Stomach (tissue), 8 donors: ENCODE measurements at regions not wholly inside any gene's neighbourhood (a gene's known extent, or its start where the extent isn't known, plus 50 kb on each side); places are given as distances from the start of the nearest gene placed in this dataset.

Experiments
- DNase-seq, 2 donors: peaks; one replicate each; pipeline versions ENCODE4 v3.0.0 to v3.0.0-alpha.2; 2013 to 2019
- H3K27ac ChIP-seq, 5 donors: fragments of 200-600 bp in 4 of 5; sonication (generic) in 4 of 5; one replicate each; pipeline ENCODE4 v1.5.1; 2013 to 2019; ENCODE audit warnings: mild to moderate bottlenecking in 1 of 5, moderate library complexity in 1 of 5
- H3K27me3 ChIP-seq, 3 donors: fragments of 200-600 bp; sonication (generic); one replicate each; pipeline ENCODE4 v1.5.1; 2017 to 2019; ENCODE audit warnings: mixed run types in 1 of 3
- H3K36me3 ChIP-seq, 4 donors: fragments of 200-600 bp; sonication (generic); 1 replicate in 3 of 4; 2 replicates in 1 of 4; pipeline ENCODE4 v1.5.1; 2016 to 2019
- H3K4me1 ChIP-seq, 4 donors: fragments of 200-600 bp; sonication (generic); one replicate each; pipeline ENCODE4 v1.5.1; 2016 to 2019
- H3K4me3 ChIP-seq, 4 donors: fragments of 200-600 bp; sonication (generic) in 3 of 4; one replicate each; pipeline ENCODE4 v1.5.1; 2016 to 2019; ENCODE audit warnings: mild to moderate bottlenecking in 1 of 4
- H3K9me3 ChIP-seq, 4 donors: fragments of 200-600 bp; sonication (generic); one replicate each; pipeline ENCODE4 v1.5.1; 2016 to 2019
- CTCF ChIP-seq, 7 experiments: fragments of 450-650 bp in 4 of 7; fragments of 200-600 bp in 3 of 7; sonication (generic) in 3 of 7; IDR thresholded peaks; one replicate each; pipeline ENCODE4 v1.5.1; 2016 to 2019; ENCODE audit warnings: antibody characterized with exemption in 7 of 7, control low read depth in 2 of 7, mild to moderate bottlenecking in 1 of 7
- EP300 ChIP-seq: sonication (generic); formaldehyde crosslinking; IDR thresholded peaks from one replicate; pipeline ENCODE4 v1.6.1; 2017; ENCODE audit warnings: antibody characterized with exemption
- POLR2A ChIP-seq, 4 donors: fragments of 450-650 bp; IDR thresholded peaks; one replicate each; pipeline ENCODE4 v1.6.1; 2016; ENCODE audit warnings: antibody characterized with exemption in 4 of 4, control low read depth in 2 of 4, mild to moderate bottlenecking in 1 of 4, moderate library complexity in 1 of 4
- POLR2AphosphoS5 ChIP-seq, 3 donors: sonication (generic); formaldehyde crosslinking; IDR thresholded peaks; one replicate each; pipeline ENCODE4 v1.6.1; 2016; ENCODE audit warnings: antibody characterized with exemption in 3 of 3
- WGBS, 5 donors: extraction: QIAGEN DNeasy Blood & Tissue Kit in 3 of 5; methylation state at CpG; one replicate each; pipeline versions ENCODE4 v1.1.5 to v1.1.7; 2013 to 2018; 5-methylcytosine and 5-hydroxymethylcytosine counted together
- intact Hi-C: fragments of 100-400 bp; cut with DNase I; formaldehyde crosslinking; loops from one replicate; pipeline ENCODE4 v1.15.1; 2023; ENCODE audit warnings: low total_unique reads
- donor health status: healthy with polysubstance abuse.
- donor health status: Bipolar disorder and iron deficiency.
- donor health status: healthy.

- no peaks in the 10 kb centered on the region for H3K4me1 ChIP-seq
- no peaks in the 10 kb centered on the region for H3K27me3 ChIP-seq
- no peak for DNase-seq
- H3K27ac ChIP-seq, result no peak overlapping the region
- intact Hi-C loops, result no loop called here
- H3K9me3 ChIP-seq, result peaks cover 4 to 24% (median 18%) of the 10 kb centered on the region in 4 donors
- WGBS, 5 donors, result 84 to 92% (median 87%) methylated on average over 8 to 9 of the region's 9 CpGs
- H3K36me3 ChIP-seq, result no peaks in the 10 kb centered on the region
- no peak overlapping the region for H3K4me3 ChIP-seq
- TF ChIP-seq POLR2AphosphoS5 (IDR thresholded peaks at IDR 0.05), result no peak
- no peak for TF ChIP-seq EP300
- no peak for TF ChIP-seq POLR2A (IDR thresholded peaks at IDR 0.05)
- TF ChIP-seq CTCF (IDR thresholded peaks at IDR 0.05), result no peak
Observed at GRCh38 chr2:10520154-10520553, 72.0 kb upstream of the ODC1 start.

GRCh38 chr2:10519394-10519740 lies 71.2 kb upstream of the ODC1 start:
- no peak for DNase-seq
- Histone ChIP-seq H3K9me3 (peaks cover 4 to 31% (median 22%) of the 10 kb centered on the region in 4 donors), H3K27ac (no peak overlapping the region), H3K27me3 (no peaks in the 10 kb centered on the region), H3K4me1 (no peaks in the 10 kb centered on the region), H3K36me3 (no peaks in the 10 kb centered on the region), H3K4me3 (no peak overlapping the region)
- TF ChIP-seq POLR2AphosphoS5 (IDR thresholded peaks at IDR 0.05) (no peak), POLR2A (IDR thresholded peaks at IDR 0.05) (no peak), CTCF (IDR thresholded peaks at IDR 0.05) (no peak), EP300 (no peak)
- WGBS, 5 donors, result 91 to 96% (median 94%) methylated on average over 9 of the region's 9 CpGs
- intact Hi-C loops, result no loop called here

- no peak for TF ChIP-seq POLR2A (IDR thresholded peaks at IDR 0.05)
- TF ChIP-seq EP300, result no peak
- no peak for TF ChIP-seq CTCF (IDR thresholded peaks at IDR 0.05)
- TF ChIP-seq POLR2AphosphoS5 (IDR thresholded peaks at IDR 0.05), result no peak
- Histone ChIP-seq H3K27me3 (no peaks in the 10 kb centered on the region), H3K27ac (no peak overlapping the region), H3K4me3 (no peak overlapping the region), H3K4me1 (no peaks in the 10 kb centered on the region), H3K9me3 (peaks cover 4 to 31% (median 22%) of the 10 kb centered on the region in 4 donors), H3K36me3 (no peaks in the 10 kb centered on the region)
- intact Hi-C loops, result no loop called here
- DNase-seq, result no peak
- 88 to 93% (median 93%) methylated on average over 14 to 20 of the region's 20 CpGs for WGBS, 5 donors
Observed at GRCh38 chr2:10518470-10519393, 70.6 kb upstream of the ODC1 start.

GRCh38 chr2:10517351-10518043 lies 69.4 kb upstream of the ODC1 start:
- intact Hi-C loops, result no loop called here
- TF ChIP-seq POLR2A (IDR thresholded peaks at IDR 0.05) (no peak), CTCF (IDR thresholded peaks at IDR 0.05) (no peak), POLR2AphosphoS5 (IDR thresholded peaks at IDR 0.05) (no peak), EP300 (no peak)
- H3K27me3 ChIP-seq, result no peaks in the 10 kb centered on the region
- DNase-seq, result no peak
- H3K27ac ChIP-seq, result no peak overlapping the region
- H3K36me3 ChIP-seq, result no peaks in the 10 kb centered on the region
- no peak overlapping the region for H3K4me3 ChIP-seq
- no peaks in the 10 kb centered on the region for H3K4me1 ChIP-seq
- peaks cover 4 to 31% (median 22%) of the 10 kb centered on the region in 4 donors for H3K9me3 ChIP-seq
- 87 to 95% (median 90%) methylated on average over 9 of the region's 9 CpGs for WGBS, 5 donors
